Neural progenitor cell (in vitro differentiated cells): ENCODE measurements at regions not wholly inside any gene's neighbourhood (a gene's known extent, or its start where the extent isn't known, plus 50 kb on each side); places are given as distances from the start of the nearest gene placed in this dataset.

Source experiments
- CTCF ChIP-seq: fragments of 200-600 bp; sonication (generic); IDR thresholded peaks from 2 replicates; pipeline ENCODE4 v1.5.1; 2017; ENCODE audit warnings: antibody characterized with exemption, mild to moderate bottlenecking
- EZH2 ChIP-seq: fragments of 200-600 bp; sonication (generic); IDR thresholded peaks from 2 replicates; pipeline ENCODE4 v1.6.1; 2017; ENCODE audit warnings: antibody characterized with exemption, mild to moderate bottlenecking, moderate library complexity
- EZH2phosphoT487 ChIP-seq: fragments of 200-600 bp; sonication (generic); IDR thresholded peaks from 2 replicates; pipeline ENCODE4 v1.6.1; 2017; ENCODE audit warnings: antibody characterized with exemption

- TF ChIP-seq CTCF (no peak), EZH2phosphoT487 (no peak), EZH2 (no peak)
These were observed 313.7 kb upstream of the MGAT5 start for GRCh38 chr2:133940134-133940533.
